ENCODE measurements at regions not wholly inside any gene's neighbourhood (a gene's known extent, or its start where the extent isn't known, plus 50 kb on each side); places are given as distances from the start of the nearest gene placed in this dataset.
"Not testable (repeated sequence)": the region's sequence is repeated elsewhere in the genome, so short reads cannot be mapped to it uniquely, and the experiment has no call there.

DNA sequence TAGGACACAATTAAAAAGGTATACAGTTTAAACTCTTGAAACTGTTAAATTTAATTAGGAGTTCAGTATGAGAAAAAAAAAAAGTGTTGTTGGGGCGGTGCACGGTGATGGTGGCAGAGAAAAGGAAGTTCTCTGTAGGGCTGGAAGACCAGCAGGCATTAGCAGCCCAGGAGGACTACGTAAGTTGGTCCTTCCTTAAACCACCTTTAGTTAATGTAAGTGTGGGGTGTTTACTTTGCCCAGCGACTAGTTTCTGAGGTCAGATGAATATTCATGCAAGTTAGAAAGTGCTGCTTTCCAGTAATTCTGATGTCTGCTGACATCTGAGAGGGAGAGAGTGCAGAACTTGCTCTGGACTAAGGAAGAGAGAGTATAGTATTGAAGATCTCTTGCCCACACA is 54.9 kb downstream of the NKX2-1 start:
- DNase-seq = no peak

DNA sequence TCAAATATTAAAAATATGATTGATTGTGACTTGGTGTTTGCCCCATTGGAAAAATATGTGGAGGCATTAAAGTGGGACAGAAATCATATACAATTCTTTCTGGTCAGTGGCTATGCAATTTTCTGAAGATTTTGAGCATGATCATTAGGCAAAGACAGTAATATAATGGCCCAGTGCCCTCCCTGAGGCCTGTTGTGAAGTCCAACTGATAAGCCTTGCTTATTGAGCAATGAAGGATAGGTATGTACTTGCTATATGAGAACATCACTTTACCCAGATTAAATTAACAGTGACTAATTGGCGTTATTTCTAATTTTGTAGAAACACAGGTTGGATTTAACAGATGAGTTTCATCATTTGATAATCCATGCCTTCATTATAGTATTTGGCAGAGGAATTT is 57.1 kb downstream of the NKX2-1 start:
- no peak for DNase-seq

GRCh38 chr14:36455241-36455627 is 64.8 kb downstream of the NKX2-1 start:
- DNase-seq = no peak

- no peak for DNase-seq
Observed at GRCh38 chr14:36454599-36455240, 65.3 kb downstream of the NKX2-1 start.

DNA sequence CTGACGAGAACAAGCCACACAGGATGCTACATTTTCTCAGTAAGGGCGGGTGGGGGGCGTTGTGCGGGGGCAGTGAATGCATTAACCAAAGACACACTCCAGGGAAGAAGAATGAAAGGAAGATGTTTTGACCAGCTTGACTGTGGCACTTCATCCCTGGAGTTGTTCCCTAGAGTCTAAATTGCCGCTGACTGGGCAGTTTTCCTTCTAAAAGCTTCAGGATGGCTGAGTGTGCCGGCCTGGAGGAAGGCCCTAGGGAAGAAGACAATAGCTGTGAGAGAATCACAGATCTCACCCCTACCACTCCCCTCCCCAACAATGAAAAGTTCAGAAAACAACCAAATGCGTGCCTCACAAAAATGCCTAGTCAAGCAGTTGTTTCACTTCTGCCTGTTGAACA is 67.2 kb downstream of the NKX2-1 start:
- DNase-seq = no peak

DNA sequence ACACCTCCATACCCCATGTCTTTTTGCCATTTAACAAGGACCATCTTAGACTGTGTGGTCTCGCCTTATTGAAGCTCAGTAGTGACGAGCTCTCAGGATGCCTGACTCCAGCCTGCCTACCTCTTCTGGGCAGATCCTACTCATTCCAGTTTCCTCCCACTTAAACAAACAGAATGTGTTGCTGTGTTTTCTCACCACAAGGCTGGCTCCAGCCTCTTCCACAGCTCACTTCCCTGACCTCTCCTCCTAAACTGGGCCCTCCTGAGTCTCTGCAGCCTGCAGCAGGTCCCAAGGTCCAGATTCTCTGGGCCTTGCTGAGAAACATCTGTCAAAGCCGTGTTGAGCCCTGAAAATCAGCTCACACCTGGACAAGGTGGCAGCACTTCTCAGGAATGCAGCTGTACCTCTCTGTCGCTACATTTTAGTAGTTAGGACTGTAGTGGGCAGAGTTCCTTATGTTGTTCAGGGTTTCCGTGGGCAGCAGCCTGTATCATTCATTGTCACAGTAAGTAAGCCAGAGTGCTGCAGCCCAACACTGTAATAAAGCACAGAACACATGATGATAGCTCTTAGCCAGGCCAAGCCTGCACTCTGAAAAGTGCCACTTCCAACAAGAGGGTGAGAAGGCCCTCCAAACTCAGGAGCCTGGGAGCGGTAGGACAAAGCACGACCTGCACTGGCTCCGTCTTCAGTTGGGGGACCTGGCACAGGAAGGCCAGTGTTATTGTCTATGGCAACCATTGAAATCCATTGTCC is 68.5 kb downstream of the NKX2-1 start:
- no peak for DNase-seq

- DNase-seq = no peak
Observed at GRCh38 chr14:36450550-36450949, 69.5 kb downstream of the NKX2-1 start.

DNA sequence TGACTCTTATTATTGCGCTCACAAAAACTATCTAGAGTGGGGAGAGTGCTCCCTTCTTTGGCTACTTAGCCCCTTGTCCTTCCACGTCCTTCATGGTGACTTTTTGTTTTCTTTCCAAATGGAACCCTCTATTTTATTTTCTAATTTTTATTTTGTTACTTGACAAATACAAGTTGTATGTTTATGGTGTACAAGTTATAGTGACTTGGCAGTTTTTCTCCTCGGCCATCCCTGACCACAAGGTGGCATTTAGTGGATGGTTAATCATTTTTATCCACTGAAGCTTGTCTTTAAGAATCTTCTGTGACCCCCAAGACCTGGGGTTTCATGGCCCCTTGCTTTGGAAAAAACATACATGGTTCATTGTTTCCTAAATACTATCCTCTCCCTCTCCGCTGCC is 70.1 kb downstream of the NKX2-1 start:
- DNase-seq = no peak

DNA sequence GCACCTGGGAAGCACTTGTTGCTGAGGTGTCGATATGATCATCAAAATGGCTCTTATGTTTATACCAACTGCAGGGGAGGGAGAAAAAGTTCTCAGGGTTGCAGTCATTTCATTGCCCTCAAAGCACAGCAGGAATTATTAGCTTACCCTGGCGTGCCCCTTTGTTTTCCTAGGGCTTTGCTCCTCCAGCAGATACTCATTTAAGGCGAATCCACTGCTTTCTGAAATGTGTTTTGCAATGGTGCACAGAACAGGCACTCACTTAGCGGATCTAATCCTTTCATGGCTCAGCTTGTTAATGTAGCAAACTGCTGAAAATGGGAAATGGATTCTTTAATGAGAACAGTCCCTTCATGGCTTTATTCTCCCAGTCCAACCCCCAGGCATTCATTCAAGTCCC is 76.7 kb downstream of the NKX2-1 start:
- DNase-seq = no peak

DNA sequence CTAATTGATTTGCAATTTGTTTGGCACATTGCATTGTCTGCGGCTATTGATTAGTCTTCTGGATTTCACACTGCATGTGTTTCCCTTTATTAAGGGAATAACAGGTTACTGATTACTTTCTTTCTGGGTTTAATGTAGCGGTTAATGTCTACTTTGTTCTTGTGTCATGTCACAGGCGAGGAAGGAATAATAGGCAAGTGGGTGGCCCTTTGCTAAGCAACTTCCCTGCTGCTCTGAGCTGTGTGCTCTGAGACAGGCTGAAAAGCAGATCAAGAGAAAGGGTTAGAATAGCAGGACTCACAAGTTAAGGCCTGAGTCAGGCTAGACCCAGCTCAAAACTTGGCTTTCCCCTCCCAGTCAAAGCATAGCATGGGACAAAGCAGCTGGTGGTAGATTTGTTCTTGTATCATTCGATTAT is 77.2 kb downstream of the NKX2-1 start:
- no peak for DNase-seq

- no peak for DNase-seq
Observed at GRCh38 chr14:36441283-36441682, 78.7 kb downstream of the NKX2-1 start.

GRCh38 chr14:36439766-36440165 is 80.3 kb downstream of the NKX2-1 start:
- DNase-seq = no peak

- no peak for DNase-seq
Observed at GRCh38 chr14:36438883-36439282, 81.1 kb downstream of the NKX2-1 start.

- DNase-seq = no peak
Observed at GRCh38 chr14:36430662-36431084, 89.4 kb downstream of the NKX2-1 start.

DNA sequence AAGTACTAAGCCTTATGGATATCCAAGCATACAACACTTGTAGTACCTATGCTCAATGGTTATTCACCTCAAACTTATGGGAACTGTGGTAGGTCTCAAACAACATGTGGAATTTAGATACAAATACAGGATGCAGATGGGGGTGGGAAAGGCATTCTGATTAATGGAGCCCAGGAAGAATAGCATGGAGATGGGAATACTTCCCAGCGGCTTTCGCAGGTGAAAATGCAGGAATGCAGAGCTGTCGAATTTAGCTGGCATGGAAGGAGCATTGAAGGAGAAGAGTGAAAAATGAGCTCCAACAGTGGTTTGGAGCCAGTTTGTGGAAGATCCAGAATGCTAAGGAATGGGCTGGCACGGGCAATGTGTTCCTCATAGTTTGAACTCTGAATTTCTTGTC is 89.9 kb downstream of the NKX2-1 start:
- no peak for DNase-seq

- no peak for DNase-seq
Observed at GRCh38 chr14:36429692-36430091, 90.3 kb downstream of the NKX2-1 start.

DNA sequence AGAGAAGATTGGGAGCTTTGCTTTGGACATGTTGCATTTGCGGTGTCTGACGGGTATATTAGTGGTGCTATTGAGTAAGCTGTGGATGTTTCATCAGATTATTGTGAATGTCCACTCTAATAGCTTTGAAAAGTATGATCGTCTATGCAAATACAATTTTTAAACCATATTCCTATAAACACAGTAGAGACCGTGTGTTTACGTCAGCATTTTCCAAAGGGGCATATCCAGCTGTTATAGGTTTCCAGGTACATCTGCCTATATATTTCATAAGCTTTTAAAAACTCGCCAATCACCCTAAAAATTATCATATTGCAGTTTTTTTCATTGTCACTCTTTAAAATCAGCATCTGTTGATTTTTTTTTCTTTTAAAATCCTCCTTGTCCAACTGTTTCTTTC is 91.7 kb downstream of the NKX2-1 start:
- no peak for DNase-seq

- DNase-seq = no peak
Observed at GRCh38 chr14:36426836-36427235, 93.2 kb downstream of the NKX2-1 start.

DNA sequence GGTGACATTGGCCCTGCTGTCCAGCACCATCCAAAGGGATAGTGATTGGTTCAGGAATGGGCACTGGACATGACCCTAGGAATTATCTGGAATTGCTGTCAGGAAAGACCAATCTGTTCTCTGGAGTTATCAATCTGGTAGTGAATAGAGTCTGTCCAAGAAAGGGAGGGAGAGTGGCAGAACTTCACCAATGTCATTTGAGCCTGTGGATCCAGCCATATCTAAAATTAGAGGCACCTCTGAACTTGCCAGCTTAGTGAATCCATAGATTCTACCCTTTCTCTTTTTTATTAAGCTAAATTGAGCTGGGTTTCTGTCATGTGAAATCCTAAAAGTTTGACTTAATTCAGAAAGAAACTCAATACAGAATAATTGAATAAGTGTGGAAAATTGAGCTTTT is 93.9 kb downstream of the NKX2-1 start:
- DNase-seq = no peak

DNA sequence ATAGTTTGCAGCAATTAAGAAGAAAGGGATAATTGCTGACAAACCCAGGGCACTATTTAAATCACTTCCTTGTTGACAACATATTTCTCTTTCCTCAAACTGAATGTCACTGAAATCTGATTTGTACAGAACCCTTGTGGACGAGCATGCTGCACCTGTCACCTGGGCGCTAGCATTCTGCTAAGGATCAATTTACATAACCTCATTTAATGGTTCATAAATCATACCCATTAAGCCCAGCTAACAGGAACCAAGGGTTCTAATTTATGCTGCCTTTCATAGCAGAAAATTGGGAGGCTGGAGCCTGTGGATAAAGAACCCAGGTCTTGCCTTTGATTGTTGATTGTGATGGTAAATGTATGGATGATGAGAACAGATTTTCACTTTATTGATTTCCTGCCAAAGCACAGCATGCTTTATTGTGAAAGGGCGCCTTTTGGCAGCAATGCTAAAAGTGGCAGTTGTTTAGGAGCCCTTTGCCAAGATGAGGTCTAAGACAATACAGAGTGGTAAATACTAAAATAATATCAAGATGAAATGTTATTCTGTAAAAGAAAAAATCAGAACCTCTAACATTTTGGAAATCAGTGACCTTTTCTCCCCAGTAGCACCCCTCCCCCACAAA is 95.4 kb downstream of the NKX2-1 start:
- no peak for DNase-seq

DNA sequence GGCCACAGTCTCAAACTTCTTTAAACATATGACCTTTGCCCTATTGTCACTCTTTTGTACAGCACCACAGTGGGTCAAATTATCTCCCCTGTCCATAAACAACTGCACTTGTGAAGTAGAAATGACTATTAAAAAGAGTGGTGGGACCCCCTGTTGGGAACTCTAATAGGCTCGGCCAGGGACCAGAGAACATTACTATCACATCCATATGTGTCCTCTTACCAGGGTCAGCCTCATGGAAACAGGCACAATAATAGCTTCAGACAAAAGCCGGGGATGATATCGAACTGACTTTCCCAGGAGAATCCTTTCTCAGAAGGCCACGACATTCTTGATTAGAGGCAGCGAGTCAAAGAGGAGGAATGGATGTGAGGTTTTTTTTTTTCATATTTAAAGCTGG is 96.6 kb downstream of the NKX2-1 start:
- DNase-seq = no peak

- no peak for DNase-seq
Observed at GRCh38 chr14:36420149-36420687, 99.8 kb upstream of the MBIP start.

- DNase-seq = no peak
Observed at GRCh38 chr14:36418937-36419336, 98.5 kb upstream of the MBIP start.

GRCh38 chr14:36411951-36412350 is 91.5 kb upstream of the MBIP start:
- not testable (repeated sequence) for DNase-seq

Measured in hindlimb muscle (tissue), 1 donor.